ENCODE measurements at regions not wholly inside any gene's neighbourhood (a gene's known extent, or its start where the extent isn't known, plus 50 kb on each side); places are given as distances from the start of the nearest gene placed in this dataset.

DNA sequence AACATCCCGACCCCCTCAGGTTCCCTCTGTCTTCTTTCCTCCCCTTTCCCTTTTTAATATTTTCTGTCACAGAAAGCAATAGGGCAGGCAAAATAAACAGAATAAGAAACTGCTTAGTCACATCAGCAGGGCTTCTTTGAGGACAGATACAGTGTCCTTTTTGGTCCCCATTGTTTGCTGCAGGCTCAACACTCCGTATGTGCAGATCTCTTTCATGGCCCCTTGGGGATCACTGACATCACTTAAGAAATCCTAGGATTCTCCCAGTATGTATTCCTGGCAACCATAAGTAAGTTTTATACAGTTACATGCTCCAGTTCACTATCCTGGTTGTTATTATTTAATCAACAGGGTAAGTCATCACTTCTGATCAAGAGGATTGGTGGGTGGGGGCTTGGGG is 448.0 kb downstream of the NKX6-1 start:
- TF ChIP-seq GATA2 (IDR thresholded peaks at IDR 0.05; ENCODE audit: low read depth, low read length) (no peak), GATA3 (IDR thresholded peaks at IDR 0.05; ENCODE audit: low read depth, low read length) (no peak)

All from SH-SY5Y (cell line).